ENCODE measurements at regions not wholly inside any gene's neighbourhood (a gene's known extent, or its start where the extent isn't known, plus 50 kb on each side); places are given as distances from the start of the nearest gene placed in this dataset.

DNA sequence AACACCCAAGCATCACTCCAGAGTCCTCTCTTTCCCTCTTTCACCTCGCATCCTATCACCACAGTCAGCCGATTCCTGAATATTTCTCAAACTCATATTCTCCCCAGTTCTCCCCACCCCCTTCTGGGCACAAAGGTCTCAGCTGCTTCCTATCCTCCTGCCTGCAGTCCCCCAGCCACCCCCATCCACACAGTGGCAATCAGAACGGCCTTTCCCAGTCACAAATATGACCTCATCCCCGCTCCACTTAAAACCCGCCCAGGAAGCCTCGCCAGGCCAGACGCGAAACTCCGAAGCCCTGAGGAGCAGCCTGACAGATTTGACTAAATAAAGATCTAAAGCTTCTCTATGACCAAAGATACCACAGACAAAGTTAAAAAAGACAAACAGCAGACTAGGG lies 49.9 kb upstream of the LINGO1 start:
- Histone ChIP-seq H4K91ac (replicated peaks; ENCODE audit: insufficient read length, low read length) (no peak overlapping the region), H2BK15ac (ENCODE audit: low read length) (no peak overlapping the region), H3K23ac (ENCODE audit: insufficient read length) (no peak overlapping the region), H3K4me3 (ENCODE audit: extremely low read depth in 1 of 4, insufficient read depth in 2 of 4, low read depth in 3 of 4, low read length in 4 of 4) (no peak overlapping the region), H2AFZ (ENCODE audit: low read length) (no peak overlapping the region), H3K4me1 (replicated peaks in 1 of 4; ENCODE audit: control insufficient read depth in 3 of 4, insufficient read depth in 4 of 4, low read length in 3 of 4) (no peaks in the 10 kb centered on the region; a peak in 1 of 7 replicates), H3K4ac (replicated peaks; ENCODE audit: insufficient read length, low read depth, low read length) (no peak overlapping the region), H3K27ac (ENCODE audit: low read depth, low read length) (no peak overlapping the region), H3K79me1 (ENCODE audit: low read depth, low read length) (no peaks in the 10 kb centered on the region), H3K36me3 (ENCODE audit: control insufficient read depth in 2 of 4, insufficient read depth in 4 of 4, low read length in 3 of 4) (no peaks in the 10 kb centered on the region), H4K8ac (ENCODE audit: extremely low read depth, insufficient read depth, low read length) (no peak overlapping the region), H4K20me1 (replicated peaks in 1 of 2; ENCODE audit: control insufficient read depth in 1 of 2, insufficient read depth in 2 of 2, low read length in 2 of 2) (no peaks in the 10 kb centered on the region), H2AK5ac (ENCODE audit: low read depth, low read length) (no peak overlapping the region), H3K14ac (ENCODE audit: insufficient read length) (no peak overlapping the region), H4K5ac (ENCODE audit: insufficient read length, low read depth, low read length) (no peak overlapping the region), H3K4me2 (ENCODE audit: insufficient read depth in 1 of 2, low read depth in 2 of 2, low read length in 2 of 2) (no peak overlapping the region), H2BK20ac (ENCODE audit: low read length) (no peak overlapping the region), H2BK12ac (ENCODE audit: low read depth, low read length) (no peak overlapping the region), H3K56ac (replicated peaks; ENCODE audit: insufficient read length, low read depth, low read length) (no peak overlapping the region), H2BK120ac (replicated peaks; ENCODE audit: low read depth, low read length) (no peak overlapping the region), H3K9me3 (ENCODE audit: insufficient read depth in 2 of 2, low read depth in 1 of 2, low read length in 1 of 2) (no peaks in the 10 kb centered on the region), H3K27me3 (replicated peaks in 1 of 4; ENCODE audit: control insufficient read depth in 3 of 4, extremely low read depth in 1 of 4, insufficient read depth in 3 of 4, low read length in 3 of 4) (no peaks in the 10 kb centered on the region), H3K79me2 (ENCODE audit: control insufficient read depth in 1 of 2, insufficient read depth in 2 of 2, low read length in 2 of 2) (no peaks in the 10 kb centered on the region), H3K18ac (ENCODE audit: extremely low read depth, low read length) (no peak overlapping the region), H3K23me2 (ENCODE audit: low read depth, low read length) (no peaks in the 10 kb centered on the region), H3K9ac (replicated peaks in 1 of 4; ENCODE audit: extremely low read depth in 1 of 4, low read depth in 3 of 4, low read length in 3 of 4) (no peak overlapping the region), H2BK5ac (ENCODE audit: low read depth, low read length) (no peak overlapping the region)
- DNase-seq (ENCODE audit: low read depth in 1 of 2, low spot score in 2 of 2) (no peak), FAIRE-seq (no peak)
- 88% methylated on average over 9 of the region's 9 CpGs; no CpG with 5 or more reads in 1 of the 2 experiments for WGBS, 2 experiments (ENCODE audit: extremely low coverage in 1 of 2, insufficient coverage in 1 of 2, insufficient read length in 1 of 2, insufficient replicate concordance in 2 of 2, low coverage in 1 of 2, low lambda C conversion rate in 2 of 2, missing lambda C conversion rate in 1 of 2)
- ChIA-PET CTCF (ENCODE audit: partially characterized antibody) (interaction anchor here (0.6 to 1.4 kb wide), 3 partner anchors 15 to 165 kb away, joined by 3 to 5 read pairs (median 4); no protein-coding TSS in a partner anchor), POLR2A (ENCODE audit: partially characterized antibody) (interaction anchor here (0.7 kb wide), 1 partner anchor 10 kb away, joined by 3 read pairs; no protein-coding TSS in a partner anchor)
- TF ChIP-seq POU5F1 (IDR thresholded peaks at IDR 0.05; ENCODE audit: low read depth, low read length) (no peak), CHD1 (IDR thresholded peaks at IDR 0.05; ENCODE audit: low read depth, low read length) (no peak), NANOG (IDR thresholded peaks at IDR 0.05; ENCODE audit: insufficient read depth, low read depth, low read length, poor library complexity, severe bottlenecking) (no peak), EGR1 (IDR thresholded peaks at IDR 0.05; ENCODE audit: borderline replicate concordance, low read depth, low read length) (no peak), RNF2 (IDR thresholded peaks at IDR 0.05; ENCODE audit: borderline replicate concordance, low read depth, low read length, missing control alignments, poor library complexity, severe bottlenecking) (no peak), TAF7 (optimal IDR thresholded peaks at IDR 0.05; ENCODE audit: borderline replicate concordance, low read depth, low read length) (no peak), EP300 (IDR thresholded peaks at IDR 0.05; ENCODE audit: borderline replicate concordance in 1 of 2, low read depth in 2 of 2, low read length in 2 of 2) (no peak), SIX5 (IDR thresholded peaks at IDR 0.05; ENCODE audit: low read depth, low read length) (no peak), PHF8 (conservative IDR thresholded peaks at IDR 0.05; ENCODE audit: low read depth, low read length) (no peak), SUZ12 (IDR thresholded peaks at IDR 0.05; ENCODE audit: low read length) (no peak)
- TF ChIP-seq, protein P1, sequence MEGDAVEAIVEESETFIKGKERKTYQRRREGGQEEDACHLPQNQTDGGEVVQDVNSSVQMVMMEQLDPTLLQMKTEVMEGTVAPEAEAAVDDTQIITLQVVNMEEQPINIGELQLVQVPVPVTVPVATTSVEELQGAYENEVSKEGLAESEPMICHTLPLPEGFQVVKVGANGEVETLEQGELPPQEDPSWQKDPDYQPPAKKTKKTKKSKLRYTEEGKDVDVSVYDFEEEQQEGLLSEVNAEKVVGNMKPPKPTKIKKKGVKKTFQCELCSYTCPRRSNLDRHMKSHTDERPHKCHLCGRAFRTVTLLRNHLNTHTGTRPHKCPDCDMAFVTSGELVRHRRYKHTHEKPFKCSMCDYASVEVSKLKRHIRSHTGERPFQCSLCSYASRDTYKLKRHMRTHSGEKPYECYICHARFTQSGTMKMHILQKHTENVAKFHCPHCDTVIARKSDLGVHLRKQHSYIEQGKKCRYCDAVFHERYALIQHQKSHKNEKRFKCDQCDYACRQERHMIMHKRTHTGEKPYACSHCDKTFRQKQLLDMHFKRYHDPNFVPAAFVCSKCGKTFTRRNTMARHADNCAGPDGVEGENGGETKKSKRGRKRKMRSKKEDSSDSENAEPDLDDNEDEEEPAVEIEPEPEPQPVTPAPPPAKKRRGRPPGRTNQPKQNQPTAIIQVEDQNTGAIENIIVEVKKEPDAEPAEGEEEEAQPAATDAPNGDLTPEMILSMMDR (IDR thresholded peaks at IDR 0.05; ENCODE audit: control extremely low read depth in 1 of 3, insufficient read depth in 1 of 3, low read depth in 1 of 3, low read length in 3 of 3): no peak

Measured in H1 (cell line).